GM08714 (cell line): ENCODE measurements at regions not wholly inside any gene's neighbourhood (a gene's known extent, or its start where the extent isn't known, plus 50 kb on each side); places are given as distances from the start of the nearest gene placed in this dataset.

ENCODE experiments used
- H3K4me3 ChIP-seq: fragments of 200-500 bp; sonication (Bioruptor generic); 2 replicates; pipeline ENCODE4 v1.5.1; 2014; ENCODE audit warnings: mild to moderate bottlenecking, low read length, inconsistent platforms
- ZNF274 ChIP-seq: IDR thresholded peaks from 2 replicates; pipeline ENCODE4 v1.6.1; 2012; ENCODE audit warnings: mild to moderate bottlenecking, low read depth, low read length

GRCh38 chr13:24011266-24011665, 114.0 kb upstream of the C1QTNF9B start:
- TF ChIP-seq ZNF274 = no peak
- no peak overlapping the region for H3K4me3 ChIP-seq

GRCh38 chr13:24012648-24013047, 115.3 kb upstream of the C1QTNF9B start:
- H3K4me3 ChIP-seq = no peak overlapping the region
- TF ChIP-seq ZNF274 = no peak

GRCh38 chr13:24013189-24013588, 115.9 kb upstream of the C1QTNF9B start:
- no peak for TF ChIP-seq ZNF274
- H3K4me3 ChIP-seq = no peak overlapping the region

- TF ChIP-seq ZNF274 = no peak
- no peak overlapping the region for H3K4me3 ChIP-seq
These were observed 118.7 kb upstream of the C1QTNF9B start for GRCh38 chr13:24016046-24016445.

- no peak overlapping the region for H3K4me3 ChIP-seq
- TF ChIP-seq ZNF274 = no peak
These were observed 125.3 kb upstream of the C1QTNF9B start for GRCh38 chr13:24022568-24022967.

- no peak overlapping the region for H3K4me3 ChIP-seq
- no peak for TF ChIP-seq ZNF274
These were observed 125.8 kb upstream of the C1QTNF9B start for GRCh38 chr13:24023073-24023472.

GRCh38 chr13:24027494-24027893, 130.2 kb upstream of the C1QTNF9B start:
- H3K4me3 ChIP-seq = no peak overlapping the region
- no peak for TF ChIP-seq ZNF274

GRCh38 chr13:24032252-24032651, 128.3 kb upstream of the SPATA13 start:
- TF ChIP-seq ZNF274 = no peak
- no peak overlapping the region for H3K4me3 ChIP-seq

- no peak overlapping the region for H3K4me3 ChIP-seq
- TF ChIP-seq ZNF274 = no peak
These were observed 127.8 kb upstream of the SPATA13 start for GRCh38 chr13:24032674-24033073.

GRCh38 chr13:24033527-24034302, 126.8 kb upstream of the SPATA13 start:
- H3K4me3 ChIP-seq = no peak overlapping the region

GRCh38 chr13:24035411-24035810, 125.1 kb upstream of the SPATA13 start:
- H3K4me3 ChIP-seq = no peak overlapping the region
- no peak for TF ChIP-seq ZNF274

More at GRCh38 chr13:24033527-24034302, 126.8 kb upstream of the SPATA13 start:
- TF ChIP-seq ZNF274 = no peak

GRCh38 chr13:24036115-24036514, 124.4 kb upstream of the SPATA13 start:
- no peak for TF ChIP-seq ZNF274
- no peak overlapping the region for H3K4me3 ChIP-seq

GRCh38 chr13:24038405-24038804, 122.1 kb upstream of the SPATA13 start:
- TF ChIP-seq ZNF274 = no peak
- H3K4me3 ChIP-seq = no peak overlapping the region

- no peak overlapping the region for H3K4me3 ChIP-seq
- TF ChIP-seq ZNF274 = no peak
These were observed 121.6 kb upstream of the SPATA13 start for GRCh38 chr13:24038841-24039330.

GRCh38 chr13:24039621-24040475, 120.7 kb upstream of the SPATA13 start:
- no peak for TF ChIP-seq ZNF274
- H3K4me3 ChIP-seq = no peak overlapping the region
